ENCODE measurements at regions not wholly inside any gene's neighbourhood (a gene's known extent, or its start where the extent isn't known, plus 50 kb on each side); places are given as distances from the start of the nearest gene placed in this dataset.

- H3K4me3 Mint-ChIP-seq = no peak overlapping the region
- peaks cover 5 to 11% of the 10 kb centered on the region in 2 experiments; a peak in 2 of 4 replicates for H3K4me1 Mint-ChIP-seq
- Histone ChIP-seq H3T11ph (ENCODE audit: low read length) (no peak overlapping the region), H2BK120ac (ENCODE audit: low read depth, low read length, poor library complexity, severe bottlenecking) (no peak overlapping the region), H4K5ac (ENCODE audit: insufficient read length, low read depth, low read length) (no peak overlapping the region), H2AFZ (ENCODE audit: low read length) (no peak overlapping the region), H3K79me2 (ENCODE audit: insufficient read depth, low read length) (no peaks in the 10 kb centered on the region), H4K8ac (replicated peaks; ENCODE audit: insufficient read length, low read depth, low read length) (no peak overlapping the region), H2BK15ac (ENCODE audit: low read depth, low read length) (no peak overlapping the region), H2BK20ac (ENCODE audit: low read depth, low read length, poor library complexity, severe bottlenecking) (no peak overlapping the region), H4K20me1 (ENCODE audit: control insufficient read depth, insufficient read depth, insufficient read length) (no peaks in the 10 kb centered on the region), H3K23me2 (ENCODE audit: insufficient read length, low read depth, low read length, poor library complexity, severe bottlenecking) (no peaks in the 10 kb centered on the region), H3K18ac (ENCODE audit: insufficient read length, low read depth, low read length) (no peak overlapping the region), H3K79me1 (ENCODE audit: insufficient read depth, low read depth, low read length, poor library complexity, severe bottlenecking) (no peaks in the 10 kb centered on the region), H3K9ac (ENCODE audit: extremely low read depth, insufficient read length, low read length) (no peak overlapping the region), H2BK12ac (ENCODE audit: insufficient read length, low read depth, low read length) (no peak overlapping the region), H3K27me3 (ENCODE audit: insufficient read depth, low read length) (no peaks in the 10 kb centered on the region), H3K4me2 (ENCODE audit: insufficient read depth, insufficient read length, low read length) (no peak overlapping the region), H3K56ac (ENCODE audit: insufficient read length, low read depth, low read length) (no peak overlapping the region), H2AK5ac (ENCODE audit: insufficient read length, low read length) (no peak overlapping the region), H4K91ac (ENCODE audit: insufficient read length, low read depth, low read length) (no peak overlapping the region), H3K27ac (ENCODE audit: insufficient read length, low read depth, low read length) (no peak overlapping the region), H3K23ac (ENCODE audit: insufficient read length, low read depth, low read length) (no peak overlapping the region), H3K9me3 (ENCODE audit: control insufficient read depth, low read depth, low read length) (no peaks in the 10 kb centered on the region), H3K4me1 (ENCODE audit: insufficient read depth, low read length) (no peaks in the 10 kb centered on the region), H2BK5ac (ENCODE audit: insufficient read length, low read length) (no peak overlapping the region), H3K14ac (ENCODE audit: insufficient read depth, low read length) (no peak overlapping the region), H3K4ac (ENCODE audit: low read depth, low read length) (no peak overlapping the region)
- no peaks in the 10 kb centered on the region for H3K36me3 Mint-ChIP-seq (ENCODE audit: insufficient read depth in 1 of 3, low read depth in 3 of 3)
- no peaks in the 10 kb centered on the region for H3K27me3 Mint-ChIP-seq (ENCODE audit: low read depth)
- no peak overlapping the region for H3K27ac Mint-ChIP-seq
- no peaks in the 10 kb centered on the region for H3K9me3 Mint-ChIP-seq
- no CpG with 5 or more reads among the region's 11 CpGs for WGBS (ENCODE audit: extremely low coverage, insufficient read length, low lambda C conversion rate)
- TF ChIP-seq, protein P1, sequence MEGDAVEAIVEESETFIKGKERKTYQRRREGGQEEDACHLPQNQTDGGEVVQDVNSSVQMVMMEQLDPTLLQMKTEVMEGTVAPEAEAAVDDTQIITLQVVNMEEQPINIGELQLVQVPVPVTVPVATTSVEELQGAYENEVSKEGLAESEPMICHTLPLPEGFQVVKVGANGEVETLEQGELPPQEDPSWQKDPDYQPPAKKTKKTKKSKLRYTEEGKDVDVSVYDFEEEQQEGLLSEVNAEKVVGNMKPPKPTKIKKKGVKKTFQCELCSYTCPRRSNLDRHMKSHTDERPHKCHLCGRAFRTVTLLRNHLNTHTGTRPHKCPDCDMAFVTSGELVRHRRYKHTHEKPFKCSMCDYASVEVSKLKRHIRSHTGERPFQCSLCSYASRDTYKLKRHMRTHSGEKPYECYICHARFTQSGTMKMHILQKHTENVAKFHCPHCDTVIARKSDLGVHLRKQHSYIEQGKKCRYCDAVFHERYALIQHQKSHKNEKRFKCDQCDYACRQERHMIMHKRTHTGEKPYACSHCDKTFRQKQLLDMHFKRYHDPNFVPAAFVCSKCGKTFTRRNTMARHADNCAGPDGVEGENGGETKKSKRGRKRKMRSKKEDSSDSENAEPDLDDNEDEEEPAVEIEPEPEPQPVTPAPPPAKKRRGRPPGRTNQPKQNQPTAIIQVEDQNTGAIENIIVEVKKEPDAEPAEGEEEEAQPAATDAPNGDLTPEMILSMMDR (conservative IDR thresholded peaks at IDR 0.05) = no peak
- DNase-seq = no peak
Measured at GRCh38 chr1:221888218-221888617, 146.3 kb upstream of the DUSP10 start.
